ENCODE measurements at regions not wholly inside any gene's neighbourhood (a gene's known extent, or its start where the extent isn't known, plus 50 kb on each side); places are given as distances from the start of the nearest gene placed in this dataset.

- Histone ChIP-seq H3K27me3 (ENCODE audit: control insufficient read depth, insufficient read depth, low read length) (no peaks in the 10 kb centered on the region), H3K4me3 (ENCODE audit: low read depth, low read length) (no peak overlapping the region), H3K36me3 (ENCODE audit: control insufficient read depth, insufficient read depth, low read length) (no peaks in the 10 kb centered on the region), H3K9me3 (ENCODE audit: control insufficient read depth in 2 of 2, low read length in 2 of 2) (no peaks in the 10 kb centered on the region), H3K27ac (ENCODE audit: insufficient read depth, low read length, poor library complexity, severe bottlenecking) (no peak overlapping the region), H3K4me1 (ENCODE audit: control insufficient read depth, insufficient read depth, low read length, poor library complexity, severe bottlenecking) (no peaks in the 10 kb centered on the region)
- no peak for ATAC-seq (ENCODE audit: low read depth in 2 of 2)
- Mint-ChIP-seq H3K36me3 (no peaks in the 10 kb centered on the region), H3K4me3 (no peak overlapping the region), H3K27me3 (no peaks in the 10 kb centered on the region), H3K27ac (no peak overlapping the region), H3K4me1 (no peaks in the 10 kb centered on the region), H3K9me3 (peaks cover 0 to 5% (median 2%) of the 10 kb centered on the region in 7 donors)
- no peak for DNase-seq
These were observed 222.8 kb downstream of the SNCAIP start for GRCh38 chr5:122534829-122535228.

GRCh38 chr5:122541388-122541787, 229.4 kb downstream of the SNCAIP start:
- Histone ChIP-seq H3K9me3 (ENCODE audit: control insufficient read depth in 2 of 2, low read length in 2 of 2) (no peaks in the 10 kb centered on the region), H3K4me1 (ENCODE audit: control insufficient read depth, insufficient read depth, low read length, poor library complexity, severe bottlenecking) (no peaks in the 10 kb centered on the region), H3K27ac (ENCODE audit: insufficient read depth, low read length, poor library complexity, severe bottlenecking) (no peak overlapping the region), H3K27me3 (ENCODE audit: control insufficient read depth, insufficient read depth, low read length) (no peaks in the 10 kb centered on the region), H3K36me3 (ENCODE audit: control insufficient read depth, insufficient read depth, low read length) (no peaks in the 10 kb centered on the region), H3K4me3 (ENCODE audit: low read depth, low read length) (no peak overlapping the region)
- ATAC-seq (ENCODE audit: low read depth in 2 of 2) (no peak), DNase-seq (no peak)
- Mint-ChIP-seq H3K36me3 (no peaks in the 10 kb centered on the region), H3K4me3 (no peak overlapping the region), H3K9me3 (peaks cover 0 to 2% (median 0%) of the 10 kb centered on the region in 7 donors), H3K27me3 (no peaks in the 10 kb centered on the region), H3K27ac (no peak overlapping the region), H3K4me1 (no peaks in the 10 kb centered on the region)

- Histone ChIP-seq H3K4me1 (ENCODE audit: control insufficient read depth, insufficient read depth, low read length, poor library complexity, severe bottlenecking) (no peaks in the 10 kb centered on the region), H3K27ac (ENCODE audit: insufficient read depth, low read length, poor library complexity, severe bottlenecking) (no peak overlapping the region), H3K36me3 (ENCODE audit: control insufficient read depth, insufficient read depth, low read length) (no peaks in the 10 kb centered on the region), H3K9me3 (ENCODE audit: control insufficient read depth in 2 of 2, low read length in 2 of 2) (no peaks in the 10 kb centered on the region), H3K27me3 (ENCODE audit: control insufficient read depth, insufficient read depth, low read length) (no peaks in the 10 kb centered on the region), H3K4me3 (ENCODE audit: low read depth, low read length) (no peak overlapping the region)
- ATAC-seq (ENCODE audit: low read depth in 2 of 2), result no peak
- Mint-ChIP-seq H3K27me3 (peaks cover 4% of the 10 kb centered on the region), H3K36me3 (no peaks in the 10 kb centered on the region), H3K4me3 (no peak overlapping the region), H3K4me1 (no peaks in the 10 kb centered on the region), H3K9me3 (peaks cover 0 to 11% (median 0%) of the 10 kb centered on the region in 7 donors), H3K27ac (no peak overlapping the region)
- DNase-seq, result no peak
These were observed 228.9 kb upstream of the SNX2 start for GRCh38 chr5:122545986-122546385.

- Histone ChIP-seq H3K4me1 (ENCODE audit: control insufficient read depth, insufficient read depth, low read length, poor library complexity, severe bottlenecking) (no peaks in the 10 kb centered on the region), H3K4me3 (ENCODE audit: low read depth, low read length) (no peak overlapping the region), H3K27ac (ENCODE audit: insufficient read depth, low read length, poor library complexity, severe bottlenecking) (no peak overlapping the region), H3K27me3 (ENCODE audit: control insufficient read depth, insufficient read depth, low read length) (no peaks in the 10 kb centered on the region), H3K9me3 (ENCODE audit: control insufficient read depth in 2 of 2, low read length in 2 of 2) (no peaks in the 10 kb centered on the region), H3K36me3 (ENCODE audit: control insufficient read depth, insufficient read depth, low read length) (no peaks in the 10 kb centered on the region)
- DNase-seq, result no peak
- Mint-ChIP-seq H3K4me3 (no peak overlapping the region), H3K27me3 (peaks cover 4% of the 10 kb centered on the region), H3K9me3 (peaks cover 0 to 11% (median 0%) of the 10 kb centered on the region in 7 donors), H3K36me3 (no peaks in the 10 kb centered on the region), H3K27ac (no peak overlapping the region), H3K4me1 (no peaks in the 10 kb centered on the region)
- ATAC-seq (ENCODE audit: low read depth in 2 of 2), result no peak
These were observed 227.7 kb upstream of the SNX2 start for GRCh38 chr5:122547219-122547618.

GRCh38 chr5:122547669-122548068, 227.2 kb upstream of the SNX2 start:
- H3K4me3 ChIP-seq (ENCODE audit: low read depth, low read length), result no peak overlapping the region
- H3K27ac Mint-ChIP-seq, result no peak overlapping the region
- H3K27me3 ChIP-seq (ENCODE audit: control insufficient read depth, insufficient read depth, low read length), result no peaks in the 10 kb centered on the region
- H3K9me3 ChIP-seq (ENCODE audit: control insufficient read depth in 2 of 2, low read length in 2 of 2), result no peaks in the 10 kb centered on the region
- ATAC-seq (ENCODE audit: low read depth in 2 of 2) (no peak), DNase-seq (no peak)
- H3K36me3 ChIP-seq (ENCODE audit: control insufficient read depth, insufficient read depth, low read length), result no peaks in the 10 kb centered on the region
- peaks cover 4% of the 10 kb centered on the region for H3K27me3 Mint-ChIP-seq
- H3K4me1 ChIP-seq (ENCODE audit: control insufficient read depth, insufficient read depth, low read length, poor library complexity, severe bottlenecking), result no peaks in the 10 kb centered on the region
- H3K27ac ChIP-seq (ENCODE audit: insufficient read depth, low read length, poor library complexity, severe bottlenecking), result no peak overlapping the region
- peaks cover 0 to 11% (median 0%) of the 10 kb centered on the region in 7 donors for H3K9me3 Mint-ChIP-seq
- no peaks in the 10 kb centered on the region for H3K4me1 Mint-ChIP-seq
- no peaks in the 10 kb centered on the region for H3K36me3 Mint-ChIP-seq
- H3K4me3 Mint-ChIP-seq, result no peak overlapping the region

- DNase-seq (no peak), ATAC-seq (ENCODE audit: low read depth in 2 of 2) (no peak)
- Mint-ChIP-seq H3K36me3 (no peaks in the 10 kb centered on the region), H3K4me3 (no peak overlapping the region), H3K4me1 (no peaks in the 10 kb centered on the region), H3K27me3 (no peaks in the 10 kb centered on the region), H3K9me3 (peaks cover 0 to 8% (median 0%) of the 10 kb centered on the region in 7 donors), H3K27ac (no peak overlapping the region)
- no peak overlapping the region for H3K27ac ChIP-seq (ENCODE audit: insufficient read depth, low read length, poor library complexity, severe bottlenecking)
- H3K4me3 ChIP-seq (ENCODE audit: low read depth, low read length), result no peak overlapping the region
- H3K9me3 ChIP-seq (ENCODE audit: control insufficient read depth in 2 of 2, low read length in 2 of 2), result no peaks in the 10 kb centered on the region
- no peaks in the 10 kb centered on the region for H3K27me3 ChIP-seq (ENCODE audit: control insufficient read depth, insufficient read depth, low read length)
- H3K36me3 ChIP-seq (ENCODE audit: control insufficient read depth, insufficient read depth, low read length), result no peaks in the 10 kb centered on the region
- no peaks in the 10 kb centered on the region for H3K4me1 ChIP-seq (ENCODE audit: control insufficient read depth, insufficient read depth, low read length, poor library complexity, severe bottlenecking)
These were observed 215.2 kb upstream of the SNX2 start for GRCh38 chr5:122559676-122560075.

- Histone ChIP-seq H3K9me3 (ENCODE audit: control insufficient read depth in 2 of 2, low read length in 2 of 2) (no peaks in the 10 kb centered on the region), H3K27ac (ENCODE audit: insufficient read depth, low read length, poor library complexity, severe bottlenecking) (no peak overlapping the region), H3K4me3 (ENCODE audit: low read depth, low read length) (no peak overlapping the region), H3K27me3 (ENCODE audit: control insufficient read depth, insufficient read depth, low read length) (no peaks in the 10 kb centered on the region), H3K4me1 (ENCODE audit: control insufficient read depth, insufficient read depth, low read length, poor library complexity, severe bottlenecking) (no peaks in the 10 kb centered on the region), H3K36me3 (ENCODE audit: control insufficient read depth, insufficient read depth, low read length) (no peaks in the 10 kb centered on the region)
- no peaks in the 10 kb centered on the region for H3K36me3 Mint-ChIP-seq
- H3K4me3 Mint-ChIP-seq, result no peak overlapping the region
- no peaks in the 10 kb centered on the region for H3K4me1 Mint-ChIP-seq
- H3K27ac Mint-ChIP-seq, result no peak overlapping the region
- ATAC-seq (ENCODE audit: low read depth in 2 of 2), result no peak
- no peak for DNase-seq
- H3K9me3 Mint-ChIP-seq, result peaks cover 0 to 3% (median 0%) of the 10 kb centered on the region in 7 donors
- no peaks in the 10 kb centered on the region for H3K27me3 Mint-ChIP-seq
These were observed 213.7 kb upstream of the SNX2 start for GRCh38 chr5:122561209-122561608.

GRCh38 chr5:122565331-122565730, 209.5 kb upstream of the SNX2 start:
- no peaks in the 10 kb centered on the region for H3K4me1 ChIP-seq (ENCODE audit: control insufficient read depth, insufficient read depth, low read length, poor library complexity, severe bottlenecking)
- H3K27ac ChIP-seq (ENCODE audit: insufficient read depth, low read length, poor library complexity, severe bottlenecking), result no peak overlapping the region
- H3K36me3 Mint-ChIP-seq, result no peaks in the 10 kb centered on the region
- H3K27me3 Mint-ChIP-seq, result peaks cover 4% of the 10 kb centered on the region
- H3K27ac Mint-ChIP-seq, result no peak overlapping the region
- H3K36me3 ChIP-seq (ENCODE audit: control insufficient read depth, insufficient read depth, low read length), result no peaks in the 10 kb centered on the region
- no peak for ATAC-seq (ENCODE audit: low read depth in 2 of 2)
- no peak overlapping the region for H3K4me3 ChIP-seq (ENCODE audit: low read depth, low read length)
- no peaks in the 10 kb centered on the region for H3K4me1 Mint-ChIP-seq
- H3K4me3 Mint-ChIP-seq, result no peak overlapping the region
- no peaks in the 10 kb centered on the region for H3K27me3 ChIP-seq (ENCODE audit: control insufficient read depth, insufficient read depth, low read length)
- no peaks in the 10 kb centered on the region for H3K9me3 ChIP-seq (ENCODE audit: control insufficient read depth in 2 of 2, low read length in 2 of 2)
- peaks cover 0 to 2% (median 0%) of the 10 kb centered on the region in 7 donors for H3K9me3 Mint-ChIP-seq
- no peak for DNase-seq

Data from CD4-positive, CD25-positive, alpha-beta regulatory T cell (primary cell).